ENCODE measurements at regions not wholly inside any gene's neighbourhood (a gene's known extent, or its start where the extent isn't known, plus 50 kb on each side); places are given as distances from the start of the nearest gene placed in this dataset.
"Not testable (repeated sequence)": the region's sequence is repeated elsewhere in the genome, so short reads cannot be mapped to it uniquely, and the experiment has no call there.

DNA sequence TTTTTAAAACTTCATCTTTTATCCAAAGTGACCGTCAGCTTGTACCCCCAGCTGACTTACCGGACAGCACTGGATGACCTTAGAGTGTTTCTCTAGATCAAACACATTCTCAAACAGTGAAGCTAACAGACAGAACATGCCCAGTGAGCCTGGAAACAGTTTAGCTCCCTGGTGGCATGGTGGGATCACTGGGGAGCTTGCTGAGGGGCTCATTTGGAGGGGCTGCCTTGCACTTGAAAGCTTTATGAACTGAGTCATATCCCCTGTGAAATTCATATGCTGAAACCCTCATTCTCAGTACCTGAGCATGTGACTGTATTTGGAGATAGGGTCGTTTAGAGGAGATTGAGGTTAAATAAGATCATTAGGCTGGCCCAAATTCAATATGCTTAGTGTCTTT is 2913.2 kb downstream of the RPIA start:
- DNase-seq (ENCODE audit: low read depth) = not testable (repeated sequence)

DNA sequence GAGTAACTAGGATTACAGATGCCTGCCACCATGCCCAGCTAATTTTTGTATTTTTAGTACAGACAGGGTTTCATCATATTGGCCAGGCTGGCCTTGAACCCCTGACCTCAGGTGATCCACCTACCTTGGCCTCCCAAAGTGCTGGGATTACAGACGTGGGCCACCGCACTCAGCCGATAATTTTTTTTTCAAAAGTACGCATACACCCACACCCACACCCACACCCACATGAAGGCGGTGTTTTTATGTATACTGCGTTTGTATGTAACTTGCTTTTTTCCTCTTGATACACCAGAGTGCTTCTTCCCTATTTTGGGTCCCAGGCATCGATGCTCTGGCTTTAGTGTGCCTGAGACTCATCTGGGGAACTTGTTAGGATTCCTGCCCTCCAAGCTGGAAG is 2932.3 kb downstream of the RPIA start:
- DNase-seq (ENCODE audit: low read depth) = not testable (repeated sequence)

DNA sequence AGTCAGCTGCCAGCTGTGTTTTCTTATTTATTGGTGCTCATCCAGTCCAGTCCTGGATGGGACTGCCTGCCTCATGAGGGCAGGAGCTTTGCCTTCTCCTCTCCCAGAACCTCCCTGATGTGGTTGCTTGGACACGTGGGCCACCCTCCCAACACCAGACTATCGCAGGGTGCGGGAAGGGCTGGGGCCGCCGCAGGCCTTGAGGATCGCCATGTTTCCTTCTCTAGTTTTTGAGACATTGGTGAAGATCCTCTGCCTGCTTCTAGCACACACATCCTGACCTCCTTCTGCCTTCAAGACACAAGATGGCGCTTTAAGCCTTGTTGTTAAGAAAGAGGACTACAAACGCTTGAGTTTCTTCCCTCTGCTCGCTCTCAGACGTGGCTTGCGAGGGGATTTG is 2937.0 kb downstream of the RPIA start:
- DNase-seq (ENCODE audit: low read depth) = not testable (repeated sequence)

GRCh38 chr2:91657193-91657592 is 2965.7 kb downstream of the RPIA start:
- DNase-seq (ENCODE audit: low read depth) = not testable (repeated sequence)

DNA sequence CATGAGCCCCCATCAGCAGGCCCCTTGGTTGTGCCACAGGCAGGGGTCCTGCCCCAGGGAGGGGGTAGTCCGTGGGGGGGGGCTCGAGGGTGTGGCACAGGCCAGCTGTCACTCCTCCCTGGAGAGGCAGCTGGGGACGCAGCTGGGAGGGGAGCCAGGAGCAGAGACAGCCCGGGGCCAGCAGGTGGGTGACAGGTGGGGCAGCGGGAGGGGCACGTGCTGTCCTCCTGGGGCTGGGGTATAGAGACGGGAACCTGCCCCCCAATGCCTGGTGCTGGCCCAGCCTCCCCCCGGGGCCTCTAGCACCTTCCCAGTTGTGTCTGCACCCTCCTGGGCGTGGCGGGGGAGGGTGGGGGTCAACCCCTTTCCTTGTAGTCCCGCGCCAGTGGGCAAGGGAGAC is 2966.9 kb downstream of the RPIA start:
- not testable (repeated sequence) for DNase-seq (ENCODE audit: low read depth)

GRCh38 chr2:91659189-91659916 is 2967.9 kb downstream of the RPIA start:
- not testable (repeated sequence) for DNase-seq (ENCODE audit: low read depth)

DNA sequence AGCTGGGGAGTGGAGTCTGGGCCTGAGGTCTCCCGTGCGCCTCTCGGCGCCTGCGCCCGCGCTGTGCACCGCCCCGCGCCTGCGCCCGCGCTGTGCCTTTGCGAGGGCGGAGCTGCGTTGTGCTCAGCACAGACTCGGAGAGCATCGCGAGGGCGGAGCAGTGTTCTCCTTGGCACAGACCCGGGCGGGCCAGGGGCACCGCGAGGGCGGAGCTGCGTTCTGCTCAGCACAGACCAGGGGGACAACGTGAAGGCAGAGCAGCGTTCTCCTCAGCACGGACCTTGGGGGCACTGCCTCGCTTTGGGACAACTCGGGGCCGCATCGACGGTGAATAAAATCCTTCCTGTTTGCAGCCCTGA is 2968.4 kb downstream of the RPIA start:
- peak; percentile 44 for DNase-seq (ENCODE audit: low read depth)

DNA sequence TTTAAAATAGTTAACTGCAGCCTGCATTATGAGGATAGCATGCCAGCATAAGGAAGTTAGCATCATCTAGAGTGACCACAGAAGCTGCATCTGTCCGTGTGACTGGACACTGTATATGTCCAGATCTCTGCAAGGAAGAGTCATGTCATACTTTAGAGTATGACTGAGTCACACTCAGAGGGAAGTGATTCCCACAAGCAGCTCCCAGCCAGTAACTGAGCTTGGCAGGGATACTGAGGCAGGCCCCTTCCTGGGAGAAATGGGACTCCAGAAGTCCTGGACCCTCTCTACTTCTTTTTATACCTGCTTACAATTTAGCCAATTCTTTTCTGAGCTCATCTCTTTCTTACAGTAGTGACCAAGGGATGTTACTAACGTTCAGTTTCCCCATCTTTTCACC is 2975.9 kb downstream of the RPIA start:
- DNase-seq (ENCODE audit: low read depth) = not testable (repeated sequence)

GRCh38 chr2:91685541-91685940 is 2994.1 kb downstream of the RPIA start:
- not testable (repeated sequence) for DNase-seq (ENCODE audit: low read depth)

DNA sequence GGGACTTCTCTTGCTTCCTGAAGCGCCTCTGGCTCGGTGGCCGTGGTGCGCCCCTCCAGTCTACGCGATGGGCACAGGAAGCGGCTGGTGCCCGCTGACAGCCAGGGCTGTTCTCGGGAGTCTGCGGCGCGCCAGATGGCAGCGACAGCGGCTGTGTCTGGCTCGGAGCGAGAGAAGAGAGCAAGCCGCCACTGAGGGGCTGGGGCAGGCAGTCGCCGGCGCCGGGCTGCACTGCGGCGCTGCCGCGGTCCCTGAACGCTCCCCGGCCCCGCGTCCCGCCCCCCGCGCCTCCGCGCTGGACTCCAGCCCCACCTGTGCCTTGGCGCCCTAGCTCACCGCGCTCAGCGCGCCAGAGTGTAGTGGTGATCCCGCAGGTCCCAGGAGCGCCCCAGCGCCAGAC is 2994.6 kb downstream of the RPIA start:
- DNase-seq (ENCODE audit: low read depth) = not testable (repeated sequence)

Measured in RPMI7951 (cell line).